Right lobe of liver (tissue), 6 donors: ENCODE measurements at regions not wholly inside any gene's neighbourhood (a gene's known extent, or its start where the extent isn't known, plus 50 kb on each side); places are given as distances from the start of the nearest gene placed in this dataset.
A peak's percentile ranks its signal among the peaks of the same experiment; 100 is the strongest.

Source experiments
- ATAC-seq, 4 donors: fragments of 200-7000 bp; cut with Tn5 transposase; one replicate each; pipeline ENCODE4 v1.9.1; 2020; ENCODE audit warnings: mild to moderate bottlenecking in 4 of 4, moderate library complexity in 4 of 4
- DNase-seq, 3 donors: peaks; one replicate each; pipeline ENCODE4 v3.0.0-alpha.2; 2020
- H3K27ac ChIP-seq, 3 donors: fragments of 200-600 bp; one replicate each; pipeline ENCODE4 v1.8.0; 2022
- H3K27me3 ChIP-seq, 2 donors: fragments of 200-600 bp; one replicate each; pipeline ENCODE4 v1.8.0; 2022
- H3K36me3 ChIP-seq, 4 donors: fragments of 200-600 bp; sonication (generic) in 1 of 4; one replicate each; pipeline versions ENCODE4 v1.5.1 to v1.8.0; 2017 to 2022; ENCODE audit warnings: control low read depth in 1 of 4
- H3K4me1 ChIP-seq, 4 donors: fragments of 200-600 bp; sonication (generic) in 1 of 4; one replicate each; pipeline versions ENCODE4 v1.5.1 to v1.8.0; 2017 to 2022; ENCODE audit warnings: control low read depth in 1 of 4
- H3K4me3 ChIP-seq, 3 donors: fragments of 200-600 bp; one replicate each; pipeline ENCODE4 v1.8.0; 2022
- H3K9me3 ChIP-seq, 4 donors: fragments of 200-600 bp; sonication (generic) in 1 of 4; one replicate each; pipeline versions ENCODE4 v1.5.1 to v1.8.0; 2017 to 2022; ENCODE audit warnings: control low read depth in 1 of 4
- POLR2A ChIP-seq: fragments of 450-650 bp; IDR thresholded peaks from one replicate; pipeline ENCODE4 v1.6.1; 2017; ENCODE audit warnings: antibody characterized with exemption, mild to moderate bottlenecking
- WGBS: methylation state at CpG from one replicate; pipeline ENCODE4 v1.1.6; 2018; ENCODE audit warnings: low coverage, low lambda C conversion rate; ENCODE audit not compliant: insufficient coverage; ENCODE audit errors: missing lambda C conversion rate; 5-methylcytosine and 5-hydroxymethylcytosine counted together
- intact Hi-C, 2 donors: fragments of 100-400 bp; cut with DNase I; formaldehyde crosslinking; loops; one replicate each; pipeline versions ENCODE4 v1.11.2 to v1.14.1; 2022
- TF ChIP-seq, protein P1 (sequence below), 4 donors: fragments of 200-600 bp in 3 of 4; fragments of 450-650 bp in 1 of 4; IDR thresholded peaks; one replicate each; pipeline versions ENCODE4 v1.5.1 to v1.8.0; 2016 to 2022; ENCODE audit warnings: antibody characterized with exemption in 4 of 4, mild to moderate bottlenecking in 2 of 4
- donor health status: DM: no; HTN: yes; CAD: no.
- donor health status: DM: no; HTN: no; CAD: no.
- donor health status: DM: no; HTN: no; CAD: no.
- donor health status: DM: no; HTN: yes; CAD: no.
- donor health status: DM: no; HTN: yes; CAD: no.

DNA sequence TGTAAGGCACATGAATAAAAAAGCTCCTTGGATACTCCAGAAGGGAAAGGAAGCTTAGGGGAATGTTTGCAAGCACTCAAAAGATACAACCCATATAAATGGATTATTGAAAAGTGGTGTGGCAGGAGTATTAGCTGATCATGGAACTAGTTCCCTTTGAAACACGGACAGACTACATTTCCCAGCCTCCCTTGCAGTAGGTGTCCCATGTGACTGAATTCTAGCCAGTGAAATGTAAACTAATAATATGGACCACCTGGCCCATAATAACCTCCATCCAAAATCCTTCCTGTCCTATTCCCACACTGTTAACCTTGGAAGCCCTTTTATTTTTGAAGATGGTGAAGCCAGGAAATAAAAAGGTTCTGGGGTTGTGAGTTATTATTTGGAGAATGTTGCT is 242.3 kb downstream of the SUDS3 start:
- Histone ChIP-seq H3K36me3 (no peaks in the 10 kb centered on the region), H3K27ac (no peak overlapping the region), H3K4me1 (no peaks in the 10 kb centered on the region), H3K9me3 (no peaks in the 10 kb centered on the region), H3K27me3 (no peaks in the 10 kb centered on the region), H3K4me3 (no peak overlapping the region)
- ATAC-seq (no peak), DNase-seq (no peak)
- 63% methylated on average over 1 of the region's 1 CpG for WGBS
- TF ChIP-seq, protein P1, sequence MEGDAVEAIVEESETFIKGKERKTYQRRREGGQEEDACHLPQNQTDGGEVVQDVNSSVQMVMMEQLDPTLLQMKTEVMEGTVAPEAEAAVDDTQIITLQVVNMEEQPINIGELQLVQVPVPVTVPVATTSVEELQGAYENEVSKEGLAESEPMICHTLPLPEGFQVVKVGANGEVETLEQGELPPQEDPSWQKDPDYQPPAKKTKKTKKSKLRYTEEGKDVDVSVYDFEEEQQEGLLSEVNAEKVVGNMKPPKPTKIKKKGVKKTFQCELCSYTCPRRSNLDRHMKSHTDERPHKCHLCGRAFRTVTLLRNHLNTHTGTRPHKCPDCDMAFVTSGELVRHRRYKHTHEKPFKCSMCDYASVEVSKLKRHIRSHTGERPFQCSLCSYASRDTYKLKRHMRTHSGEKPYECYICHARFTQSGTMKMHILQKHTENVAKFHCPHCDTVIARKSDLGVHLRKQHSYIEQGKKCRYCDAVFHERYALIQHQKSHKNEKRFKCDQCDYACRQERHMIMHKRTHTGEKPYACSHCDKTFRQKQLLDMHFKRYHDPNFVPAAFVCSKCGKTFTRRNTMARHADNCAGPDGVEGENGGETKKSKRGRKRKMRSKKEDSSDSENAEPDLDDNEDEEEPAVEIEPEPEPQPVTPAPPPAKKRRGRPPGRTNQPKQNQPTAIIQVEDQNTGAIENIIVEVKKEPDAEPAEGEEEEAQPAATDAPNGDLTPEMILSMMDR (IDR thresholded peaks at IDR 0.05), result no peak
- no peak for TF ChIP-seq POLR2A
- intact Hi-C loops, result no loop called here

GRCh38 chr12:118625050-118625675 is 248.8 kb downstream of the SUDS3 start:
- intact Hi-C loops, result no loop called here

GRCh38 chr12:118633071-118633470 is 256.7 kb downstream of the SUDS3 start:
- no peak for TF ChIP-seq POLR2A
- TF ChIP-seq, protein P1 (IDR thresholded peaks at IDR 0.05), result no peak
- Histone ChIP-seq H3K27ac (no peak overlapping the region), H3K36me3 (no peaks in the 10 kb centered on the region), H3K4me3 (no peak overlapping the region), H3K27me3 (no peaks in the 10 kb centered on the region), H3K9me3 (no peaks in the 10 kb centered on the region), H3K4me1 (peaks cover 0 to 6% (median 2%) of the 10 kb centered on the region in 4 donors)
- DNase-seq, result no peak
- WGBS, result 44% methylated on average over 2 of the region's 4 CpGs
- intact Hi-C loops, result no loop called here
- ATAC-seq, result no peak

More at GRCh38 chr12:118625050-118625675, 248.8 kb downstream of the SUDS3 start:
- Histone ChIP-seq H3K4me1 (no peaks in the 10 kb centered on the region), H3K9me3 (no peaks in the 10 kb centered on the region), H3K4me3 (no peak overlapping the region), H3K27ac (no peak overlapping the region), H3K27me3 (no peaks in the 10 kb centered on the region), H3K36me3 (no peaks in the 10 kb centered on the region)
- DNase-seq (no peak), ATAC-seq (no peak)
- 68% methylated on average over 3 of the region's 3 CpGs for WGBS
- TF ChIP-seq POLR2A, result no peak
- TF ChIP-seq, protein P1 (IDR thresholded peaks at IDR 0.05), result no peak

DNA sequence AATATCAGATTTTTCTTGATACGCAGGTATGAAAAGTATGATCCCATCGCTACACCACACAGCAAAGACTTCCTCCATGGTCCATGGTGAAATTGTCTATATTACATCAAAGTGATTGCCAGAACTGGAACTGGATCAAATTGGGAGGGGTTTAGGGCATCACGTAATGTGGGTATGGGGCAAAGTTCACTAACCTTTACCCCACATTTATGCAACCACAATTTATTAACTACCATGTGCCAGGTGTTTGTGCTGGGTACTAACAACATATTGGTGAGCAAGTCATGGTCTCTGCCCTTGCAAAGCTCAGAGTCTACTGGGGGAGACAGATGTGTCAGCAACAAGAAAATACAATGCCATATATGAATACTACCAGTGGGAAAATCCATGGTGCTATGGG is 258.9 kb downstream of the SUDS3 start:
- Histone ChIP-seq H3K27ac (no peak overlapping the region), H3K27me3 (no peaks in the 10 kb centered on the region), H3K4me3 (no peak overlapping the region), H3K9me3 (no peaks in the 10 kb centered on the region), H3K36me3 (no peaks in the 10 kb centered on the region), H3K4me1 (peaks cover 0 to 6% (median 2%) of the 10 kb centered on the region in 4 donors)
- TF ChIP-seq, protein P1 (IDR thresholded peaks at IDR 0.05), result no peak
- TF ChIP-seq POLR2A, result peak; percentile 16
- ATAC-seq, result peak; percentile 86 to 97 (median 94)
- 40% methylated on average over 3 of the region's 3 CpGs for WGBS
- intact Hi-C loops, result no loop called here
- DNase-seq, result peak in 1 of 3 donors; percentile 47
